ENCODE measurements at regions not wholly inside any gene's neighbourhood (a gene's known extent, or its start where the extent isn't known, plus 50 kb on each side); places are given as distances from the start of the nearest gene placed in this dataset.

DNA sequence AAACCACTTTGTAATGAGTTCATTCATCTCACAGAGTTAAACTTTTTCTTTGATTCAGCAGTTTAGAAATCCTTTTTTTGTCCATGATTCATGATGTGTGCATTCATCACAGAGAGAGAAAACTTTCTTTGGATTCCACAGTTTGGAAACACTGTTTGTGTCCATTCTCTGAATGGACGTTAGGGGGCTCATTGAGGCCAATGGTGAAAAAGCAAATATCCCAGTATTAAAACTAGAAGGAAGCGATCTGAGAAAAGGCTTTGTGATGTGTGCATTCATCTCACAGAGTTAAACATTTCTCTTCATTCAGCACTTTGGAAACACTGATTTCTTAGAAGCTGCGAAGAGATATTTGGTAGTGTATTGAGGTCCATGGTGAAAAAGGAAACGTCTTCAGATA, 155.6 kb upstream of the TRIM48 start:
- H2AFZ ChIP-seq (ENCODE audit: insufficient read depth, low read depth, low read length, poor library complexity, severe bottlenecking) = no peak overlapping the region
- no peak overlapping the region for H3K4me3 Mint-ChIP-seq
- H3K4me3 ChIP-seq (ENCODE audit: control extremely low read depth in 1 of 5, extremely low read depth in 1 of 5, insufficient read depth in 1 of 5, low read depth in 2 of 5, low read length in 4 of 5) = no peak overlapping the region
- H3K9ac ChIP-seq (ENCODE audit: low read length) = no peak overlapping the region
- no peaks in the 10 kb centered on the region for H3K36me3 ChIP-seq (replicated peaks in 1 of 2; ENCODE audit: control extremely low read depth in 1 of 2, control insufficient read depth in 1 of 2, extremely low read depth in 1 of 2, insufficient read depth in 2 of 2, low read length in 1 of 2)
- H3K4me2 ChIP-seq (replicated peaks; ENCODE audit: low read depth, low read length, poor library complexity, severe bottlenecking) = no peak overlapping the region
- ChIA-PET CTCF (no interaction called here), POLR2A (no interaction called here)
- no peak overlapping the region for H3K27ac Mint-ChIP-seq
- DNase-seq (no peak), ATAC-seq (ENCODE audit: low read depth) (no peak)
- 40% methylated on average over 1 of the region's 4 CpGs for WGBS (ENCODE audit: insufficient coverage)
- H4K20me1 ChIP-seq (ENCODE audit: control insufficient read depth, insufficient read depth, low read length, poor library complexity, severe bottlenecking) = no peaks in the 10 kb centered on the region
- no peaks in the 10 kb centered on the region for H3K27me3 ChIP-seq (replicated peaks in 1 of 4; ENCODE audit: control extremely low read depth in 1 of 4, control insufficient read depth in 3 of 4, insufficient read depth in 4 of 4, low read length in 3 of 4)
- TF ChIP-seq, protein P1, sequence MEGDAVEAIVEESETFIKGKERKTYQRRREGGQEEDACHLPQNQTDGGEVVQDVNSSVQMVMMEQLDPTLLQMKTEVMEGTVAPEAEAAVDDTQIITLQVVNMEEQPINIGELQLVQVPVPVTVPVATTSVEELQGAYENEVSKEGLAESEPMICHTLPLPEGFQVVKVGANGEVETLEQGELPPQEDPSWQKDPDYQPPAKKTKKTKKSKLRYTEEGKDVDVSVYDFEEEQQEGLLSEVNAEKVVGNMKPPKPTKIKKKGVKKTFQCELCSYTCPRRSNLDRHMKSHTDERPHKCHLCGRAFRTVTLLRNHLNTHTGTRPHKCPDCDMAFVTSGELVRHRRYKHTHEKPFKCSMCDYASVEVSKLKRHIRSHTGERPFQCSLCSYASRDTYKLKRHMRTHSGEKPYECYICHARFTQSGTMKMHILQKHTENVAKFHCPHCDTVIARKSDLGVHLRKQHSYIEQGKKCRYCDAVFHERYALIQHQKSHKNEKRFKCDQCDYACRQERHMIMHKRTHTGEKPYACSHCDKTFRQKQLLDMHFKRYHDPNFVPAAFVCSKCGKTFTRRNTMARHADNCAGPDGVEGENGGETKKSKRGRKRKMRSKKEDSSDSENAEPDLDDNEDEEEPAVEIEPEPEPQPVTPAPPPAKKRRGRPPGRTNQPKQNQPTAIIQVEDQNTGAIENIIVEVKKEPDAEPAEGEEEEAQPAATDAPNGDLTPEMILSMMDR (IDR thresholded peaks at IDR 0.05) = no peak
- no peak for TF ChIP-seq EZH2 (IDR thresholded peaks at IDR 0.05; ENCODE audit: borderline replicate concordance, insufficient read depth, low read depth, low read length, poor library complexity, severe bottlenecking)
- H3K79me2 ChIP-seq (ENCODE audit: control insufficient read depth, insufficient read depth, low read length) = no peaks in the 10 kb centered on the region
- no peaks in the 10 kb centered on the region for H3K4me1 ChIP-seq (ENCODE audit: control insufficient read depth in 2 of 2, insufficient read depth in 2 of 2, low read length in 2 of 2)
- H3K4me1 Mint-ChIP-seq = no peaks in the 10 kb centered on the region
- H3K27ac ChIP-seq (ENCODE audit: low read length in 2 of 2) = no peak overlapping the region
- no peaks in the 10 kb centered on the region for H3K27me3 Mint-ChIP-seq
- H3K9me3 ChIP-seq (ENCODE audit: control extremely low read depth in 1 of 3, control insufficient read depth in 2 of 3, insufficient read depth in 1 of 3, low read length in 2 of 3) = peaks cover 0 to 9% (median 2%) of the 10 kb centered on the region in 3 donors
- intact Hi-C loops (cut with micrococcal nuclease) = no loop called here
- peaks cover 2% of the 10 kb centered on the region for H3K9me3 Mint-ChIP-seq (ENCODE audit: insufficient read depth)

All from B cell (primary cell).